Thoracic aorta (tissue), 2 donors: ENCODE measurements at regions not wholly inside any gene's neighbourhood (a gene's known extent, or its start where the extent isn't known, plus 50 kb on each side); places are given as distances from the start of the nearest gene placed in this dataset.

Experiments
- ATAC-seq: fragments of 150-250 bp; one replicate; pipeline ENCODE4 v1.8.0; 2017; ENCODE audit warnings: low read depth; ENCODE audit not compliant: insufficient number of reproducible peaks, low FRiP score
- DNase-seq: peaks from one replicate; pipeline ENCODE4 v3.0.0-alpha.2; 2020; ENCODE audit warnings: low spot score
- H3K27ac ChIP-seq, 2 donors: fragments of 200-600 bp; sonication (generic); 1 replicate in 1 of 2; 2 replicates in 1 of 2; pipeline ENCODE4 v1.5.1; 2016; ENCODE audit warnings: mild to moderate bottlenecking in 2 of 2, moderate library complexity in 2 of 2
- H3K27me3 ChIP-seq: fragments of 200-600 bp; sonication (generic); replicated peaks from 2 replicates; pipeline ENCODE4 v1.6.0; 2016; ENCODE audit warnings: mild to moderate bottlenecking; ENCODE audit not compliant: insufficient read depth
- H3K36me3 ChIP-seq: fragments of 200-600 bp; sonication (generic); one replicate; pipeline ENCODE4 v1.5.1; 2016
- H3K4me1 ChIP-seq, 2 donors: fragments of 200-600 bp; sonication (generic); 1 replicate in 1 of 2; 2 replicates in 1 of 2; pipeline versions ENCODE4 v1.5.1 to v1.6.0; 2016; ENCODE audit warnings: low read depth in 2 of 2, mild to moderate bottlenecking in 1 of 2; ENCODE audit not compliant: control insufficient read depth in 1 of 2
- H3K4me3 ChIP-seq: fragments of 200-600 bp; sonication (generic); 2 replicates; pipeline ENCODE4 v1.5.1; 2016; ENCODE audit warnings: mild to moderate bottlenecking
- H3K9me3 ChIP-seq: fragments of 200-600 bp; sonication (generic); 2 replicates; pipeline ENCODE4 v1.5.1; 2016
- TF ChIP-seq, protein P1 (sequence below): fragments of 200-600 bp; sonication (generic); IDR thresholded peaks from one replicate; pipeline ENCODE4 v1.5.1; 2019; ENCODE audit warnings: antibody characterized with exemption

DNA sequence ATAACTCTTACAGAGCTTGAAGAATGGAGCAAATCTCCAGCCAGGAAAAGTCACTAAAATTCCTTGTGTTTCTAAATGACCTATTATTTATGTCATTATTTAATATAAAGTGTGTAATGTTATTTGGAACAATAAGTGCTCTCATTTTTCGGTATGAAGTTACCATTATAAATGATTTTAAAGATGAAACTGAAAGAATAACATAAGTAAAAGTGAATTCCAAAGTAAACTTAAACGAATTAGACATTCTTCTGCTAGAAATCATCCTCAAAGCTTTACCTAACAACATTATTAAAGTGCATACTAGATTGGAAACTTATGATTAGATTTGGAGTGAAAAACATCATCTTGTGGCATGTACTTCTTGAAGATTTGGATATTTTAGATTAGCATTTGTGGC lies 897.2 kb upstream of the CDH2 start:
- DNase-seq: no peak
- TF ChIP-seq, protein P1, sequence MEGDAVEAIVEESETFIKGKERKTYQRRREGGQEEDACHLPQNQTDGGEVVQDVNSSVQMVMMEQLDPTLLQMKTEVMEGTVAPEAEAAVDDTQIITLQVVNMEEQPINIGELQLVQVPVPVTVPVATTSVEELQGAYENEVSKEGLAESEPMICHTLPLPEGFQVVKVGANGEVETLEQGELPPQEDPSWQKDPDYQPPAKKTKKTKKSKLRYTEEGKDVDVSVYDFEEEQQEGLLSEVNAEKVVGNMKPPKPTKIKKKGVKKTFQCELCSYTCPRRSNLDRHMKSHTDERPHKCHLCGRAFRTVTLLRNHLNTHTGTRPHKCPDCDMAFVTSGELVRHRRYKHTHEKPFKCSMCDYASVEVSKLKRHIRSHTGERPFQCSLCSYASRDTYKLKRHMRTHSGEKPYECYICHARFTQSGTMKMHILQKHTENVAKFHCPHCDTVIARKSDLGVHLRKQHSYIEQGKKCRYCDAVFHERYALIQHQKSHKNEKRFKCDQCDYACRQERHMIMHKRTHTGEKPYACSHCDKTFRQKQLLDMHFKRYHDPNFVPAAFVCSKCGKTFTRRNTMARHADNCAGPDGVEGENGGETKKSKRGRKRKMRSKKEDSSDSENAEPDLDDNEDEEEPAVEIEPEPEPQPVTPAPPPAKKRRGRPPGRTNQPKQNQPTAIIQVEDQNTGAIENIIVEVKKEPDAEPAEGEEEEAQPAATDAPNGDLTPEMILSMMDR: no peak
- H3K4me3 ChIP-seq: no peak overlapping the region
- no peak overlapping the region for H3K27ac ChIP-seq
- no peaks in the 10 kb centered on the region for H3K4me1 ChIP-seq
- ATAC-seq: no peak
- H3K9me3 ChIP-seq: no peaks in the 10 kb centered on the region
- H3K27me3 ChIP-seq: no peaks in the 10 kb centered on the region
- no peaks in the 10 kb centered on the region for H3K36me3 ChIP-seq

DNA sequence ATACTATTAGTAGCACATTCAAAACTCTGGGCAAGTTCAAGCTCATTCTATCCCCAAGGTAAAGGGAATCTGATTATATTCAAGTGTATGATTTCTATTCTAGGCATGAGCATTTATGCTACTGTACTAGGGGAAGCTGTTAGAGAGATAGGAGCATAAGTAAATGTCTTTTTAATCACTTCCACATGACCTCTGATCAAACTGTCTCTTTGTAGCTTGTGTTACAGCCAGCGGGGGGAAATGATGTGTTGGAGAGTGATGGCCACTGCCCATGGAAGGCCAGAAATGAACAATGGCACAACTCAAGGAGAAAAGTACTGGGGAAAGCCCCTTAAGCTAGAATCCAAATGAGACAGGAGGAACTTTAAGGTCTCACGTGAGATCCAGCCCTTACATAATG lies 894.9 kb upstream of the CDH2 start:
- no peak for DNase-seq
- H3K9me3 ChIP-seq: no peaks in the 10 kb centered on the region
- TF ChIP-seq, protein P1: no peak
- H3K4me3 ChIP-seq: no peak overlapping the region
- no peaks in the 10 kb centered on the region for H3K27me3 ChIP-seq
- no peak for ATAC-seq
- no peak overlapping the region for H3K27ac ChIP-seq
- H3K36me3 ChIP-seq: no peaks in the 10 kb centered on the region
- H3K4me1 ChIP-seq: peaks cover 0 to 3% of the 10 kb centered on the region in 2 donors

DNA sequence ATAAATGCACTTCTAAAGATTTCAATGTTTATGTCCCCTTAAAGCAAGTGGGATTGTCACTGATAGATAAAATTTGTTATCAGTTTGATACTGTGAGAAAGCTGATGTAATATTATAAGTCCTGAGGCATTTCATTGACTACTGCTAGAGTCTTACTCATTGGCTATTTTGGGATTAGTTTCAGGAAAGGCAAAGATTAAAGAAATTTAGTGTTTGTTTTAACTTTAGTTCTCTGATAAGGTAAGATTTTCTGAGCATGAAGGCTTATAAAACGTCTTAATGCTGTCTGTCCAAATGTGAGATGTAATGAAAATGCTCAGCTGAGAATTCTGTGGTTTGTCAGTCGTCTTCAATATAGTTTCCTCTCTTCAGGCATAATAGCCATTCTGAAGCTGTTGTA lies 886.4 kb upstream of the CDH2 start:
- H3K4me1 ChIP-seq: peaks cover 0 to 6% of the 10 kb centered on the region in 2 donors
- H3K36me3 ChIP-seq: no peaks in the 10 kb centered on the region
- ATAC-seq (no peak), DNase-seq (no peak)
- no peaks in the 10 kb centered on the region for H3K9me3 ChIP-seq
- TF ChIP-seq, protein P1: no peak
- no peak overlapping the region for H3K4me3 ChIP-seq
- no peak overlapping the region for H3K27ac ChIP-seq
- H3K27me3 ChIP-seq: no peaks in the 10 kb centered on the region

DNA sequence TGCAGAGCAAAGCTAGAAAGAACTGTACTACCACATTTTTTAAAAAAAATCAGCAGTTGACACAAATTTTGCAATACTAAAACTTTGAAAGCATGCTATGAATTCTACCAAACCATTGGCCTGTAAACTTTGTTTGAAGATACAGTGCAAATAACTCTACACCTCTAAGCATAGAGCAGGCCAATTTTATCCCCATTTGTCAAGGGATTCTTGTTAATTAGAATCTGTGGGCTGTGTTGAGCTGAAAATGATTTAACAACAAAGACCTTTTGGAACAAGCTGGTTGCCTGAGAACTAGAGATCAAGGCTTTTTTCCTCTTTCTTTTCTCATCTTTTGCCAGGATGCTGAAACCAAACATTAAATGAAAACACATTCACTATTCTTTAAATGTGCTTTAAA lies 886.0 kb upstream of the CDH2 start:
- Histone ChIP-seq H3K36me3 (no peaks in the 10 kb centered on the region), H3K4me1 (peaks cover 0 to 6% of the 10 kb centered on the region in 2 donors), H3K9me3 (no peaks in the 10 kb centered on the region), H3K27me3 (no peaks in the 10 kb centered on the region), H3K27ac (no peak overlapping the region), H3K4me3 (no peak overlapping the region)
- DNase-seq (no peak), ATAC-seq (no peak)
- TF ChIP-seq, protein P1: no peak

DNA sequence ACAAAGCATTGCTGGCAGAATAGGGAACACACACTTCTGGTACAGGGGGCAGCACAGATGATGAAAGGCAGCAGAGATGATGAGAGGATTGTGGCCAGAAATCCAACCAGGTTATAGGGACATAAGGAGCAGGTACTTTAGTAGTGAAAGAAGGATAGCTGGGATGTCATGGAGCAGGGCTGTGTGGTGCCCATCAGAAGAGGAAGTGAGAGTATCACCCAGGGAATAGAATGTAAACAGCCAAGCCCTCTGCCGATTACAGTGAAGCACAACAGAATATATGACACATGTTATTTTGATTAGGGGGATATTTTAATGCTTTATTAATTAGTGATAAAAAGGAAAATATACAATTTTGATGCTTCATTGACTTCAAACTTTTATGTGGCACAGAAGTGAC lies 883.4 kb upstream of the CDH2 start:
- Histone ChIP-seq H3K4me3 (no peak overlapping the region), H3K4me1 (peaks cover 0 to 6% of the 10 kb centered on the region in 2 donors), H3K9me3 (no peaks in the 10 kb centered on the region), H3K27me3 (no peaks in the 10 kb centered on the region), H3K27ac (no peak overlapping the region), H3K36me3 (no peaks in the 10 kb centered on the region)
- DNase-seq: no peak
- no peak for ATAC-seq
- TF ChIP-seq, protein P1: no peak
